SK-N-MC (cell line): ENCODE measurements at regions not wholly inside any gene's neighbourhood (a gene's known extent, or its start where the extent isn't known, plus 50 kb on each side); places are given as distances from the start of the nearest gene placed in this dataset.

Source experiments
- FOXP2 ChIP-seq: optimal IDR thresholded peaks from 2 replicates; pipeline ENCODE3; 2011; ENCODE audit warnings: mild to moderate bottlenecking, moderate library complexity; ENCODE audit not compliant: insufficient read depth; ENCODE audit errors: extremely low read length, control extremely low read depth
- POLR2AphosphoS5 ChIP-seq: IDR thresholded peaks from 2 replicates; pipeline ENCODE4 v1.6.1; 2012; ENCODE audit warnings: mild to moderate bottlenecking, low read depth, low read length, borderline replicate concordance

DNA sequence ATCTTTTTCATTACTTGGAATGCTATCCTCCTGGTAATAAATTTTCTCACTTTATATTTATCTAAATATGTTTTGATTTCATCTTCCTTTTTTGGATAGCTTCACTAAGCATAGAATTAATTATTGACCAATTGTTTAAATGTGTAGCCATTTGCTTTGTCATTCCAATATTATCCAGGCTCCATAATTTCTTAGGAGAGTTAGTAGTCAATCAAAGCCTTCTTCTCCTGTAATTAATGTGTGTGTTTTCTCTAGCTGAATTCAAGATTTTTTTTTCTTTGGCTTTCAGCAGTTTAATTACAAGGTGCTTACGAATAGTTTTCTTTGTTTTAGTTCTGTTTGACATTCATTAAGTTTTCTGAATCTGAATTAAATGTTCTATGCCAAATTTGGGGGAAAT lies 545.9 kb upstream of the CELF2 start:
- TF ChIP-seq POLR2AphosphoS5 (no peak), FOXP2 (no peak)
